ENCODE measurements at regions not wholly inside any gene's neighbourhood (a gene's known extent, or its start where the extent isn't known, plus 50 kb on each side); places are given as distances from the start of the nearest gene placed in this dataset.
A peak's percentile ranks its signal among the peaks of the same experiment; 100 is the strongest.

- Mint-ChIP-seq H3K27ac (no peak overlapping the region), H3K27me3 (peaks cover 10% of the 10 kb centered on the region), H3K4me3 (no peak overlapping the region), H3K4me1 (no peaks in the 10 kb centered on the region), H3K9me3 (no peaks in the 10 kb centered on the region), H3K36me3 (no peaks in the 10 kb centered on the region)
- POLR2A ChIA-PET, result no interaction called here
- ATAC-seq (ENCODE audit: low read depth) (no peak), DNase-seq (no peak)
Observed at GRCh38 chr1:36658838-36659237, 176.1 kb upstream of the CSF3R start.

- no peaks in the 10 kb centered on the region for H3K36me3 Mint-ChIP-seq
- no peak overlapping the region for H3K4me3 Mint-ChIP-seq
- no peak overlapping the region for H3K27ac Mint-ChIP-seq
- POLR2A ChIA-PET, result no interaction called here
- ATAC-seq (ENCODE audit: low read depth), result no peak
- no peaks in the 10 kb centered on the region for H3K9me3 Mint-ChIP-seq
- peaks cover 10% of the 10 kb centered on the region for H3K27me3 Mint-ChIP-seq
- H3K4me1 Mint-ChIP-seq, result no peaks in the 10 kb centered on the region
- DNase-seq, result no peak
Observed at GRCh38 chr1:36657826-36658225, 175.1 kb upstream of the CSF3R start.

- Mint-ChIP-seq H3K9me3 (no peaks in the 10 kb centered on the region), H3K27me3 (peaks cover 13% of the 10 kb centered on the region), H3K4me3 (no peak overlapping the region), H3K4me1 (peaks cover 7% of the 10 kb centered on the region), H3K36me3 (no peaks in the 10 kb centered on the region), H3K27ac (no peak overlapping the region)
- ATAC-seq (ENCODE audit: low read depth), result no peak
- no peak for DNase-seq
- POLR2A ChIA-PET, result no interaction called here
Observed at GRCh38 chr1:36656838-36657237, 174.1 kb upstream of the CSF3R start.

- DNase-seq, result no peak
- H3K27me3 Mint-ChIP-seq, result peaks cover 15% of the 10 kb centered on the region
- ATAC-seq (ENCODE audit: low read depth), result no peak
- H3K4me1 Mint-ChIP-seq, result peaks cover 7% of the 10 kb centered on the region
- POLR2A ChIA-PET, result no interaction called here
- no peaks in the 10 kb centered on the region for H3K36me3 Mint-ChIP-seq
- no peak overlapping the region for H3K4me3 Mint-ChIP-seq
- no peaks in the 10 kb centered on the region for H3K9me3 Mint-ChIP-seq
- no peak overlapping the region for H3K27ac Mint-ChIP-seq
Observed at GRCh38 chr1:36656271-36656670, 173.6 kb upstream of the CSF3R start.

- POLR2A ChIA-PET, result no interaction called here
- H3K4me3 Mint-ChIP-seq, result no peak overlapping the region
Observed at GRCh38 chr1:36654586-36654985, 171.9 kb upstream of the CSF3R start.

GRCh38 chr1:36653850-36654249 is 171.1 kb upstream of the CSF3R start:
- Mint-ChIP-seq H3K9me3 (no peaks in the 10 kb centered on the region), H3K27me3 (peaks cover 20% of the 10 kb centered on the region), H3K4me1 (peaks cover 11% of the 10 kb centered on the region), H3K36me3 (no peaks in the 10 kb centered on the region), H3K27ac (no peak overlapping the region), H3K4me3 (no peak overlapping the region)
- DNase-seq (no peak), ATAC-seq (ENCODE audit: low read depth) (no peak)
- POLR2A ChIA-PET, result no interaction called here

More at GRCh38 chr1:36654586-36654985, 171.9 kb upstream of the CSF3R start:
- peaks cover 11% of the 10 kb centered on the region for H3K4me1 Mint-ChIP-seq
- no peaks in the 10 kb centered on the region for H3K9me3 Mint-ChIP-seq
- ATAC-seq (ENCODE audit: low read depth) (no peak), DNase-seq (no peak)
- peaks cover 20% of the 10 kb centered on the region for H3K27me3 Mint-ChIP-seq
- H3K36me3 Mint-ChIP-seq, result no peaks in the 10 kb centered on the region
- H3K27ac Mint-ChIP-seq, result no peak overlapping the region

GRCh38 chr1:36652586-36652985 is 169.9 kb upstream of the CSF3R start:
- no peak for DNase-seq
- Mint-ChIP-seq H3K9me3 (no peaks in the 10 kb centered on the region), H3K4me3 (no peak overlapping the region), H3K36me3 (no peaks in the 10 kb centered on the region), H3K4me1 (peaks cover 11% of the 10 kb centered on the region), H3K27ac (no peak overlapping the region), H3K27me3 (peaks cover 22% of the 10 kb centered on the region)
- POLR2A ChIA-PET, result no interaction called here
- ATAC-seq (ENCODE audit: low read depth), result no peak

- no peak for ATAC-seq (ENCODE audit: low read depth)
- POLR2A ChIA-PET, result no interaction called here
- H3K27ac Mint-ChIP-seq, result no peak overlapping the region
- no peak overlapping the region for H3K4me3 Mint-ChIP-seq
- H3K36me3 Mint-ChIP-seq, result no peaks in the 10 kb centered on the region
- no peak for DNase-seq
- H3K27me3 Mint-ChIP-seq, result peaks cover 19% of the 10 kb centered on the region
- H3K9me3 Mint-ChIP-seq, result no peaks in the 10 kb centered on the region
- peaks cover 11% of the 10 kb centered on the region for H3K4me1 Mint-ChIP-seq
Observed at GRCh38 chr1:36652011-36652410, 169.3 kb upstream of the CSF3R start.

- H3K4me1 Mint-ChIP-seq, result peaks cover 11% of the 10 kb centered on the region
- no peaks in the 10 kb centered on the region for H3K36me3 Mint-ChIP-seq
- no peak overlapping the region for H3K4me3 Mint-ChIP-seq
- no peak overlapping the region for H3K27ac Mint-ChIP-seq
- peaks cover 19% of the 10 kb centered on the region for H3K27me3 Mint-ChIP-seq
- H3K9me3 Mint-ChIP-seq, result no peaks in the 10 kb centered on the region
- DNase-seq (no peak), ATAC-seq (ENCODE audit: low read depth) (no peak)
- POLR2A ChIA-PET, result no interaction called here
Observed at GRCh38 chr1:36651176-36651910, 168.6 kb upstream of the CSF3R start.

GRCh38 chr1:36650200-36651065 is 167.7 kb upstream of the CSF3R start:
- ATAC-seq (ENCODE audit: low read depth) (no peak), DNase-seq (peak; percentile 62)
- Mint-ChIP-seq H3K27me3 (peaks cover 20% of the 10 kb centered on the region), H3K4me1 (peaks cover 11% of the 10 kb centered on the region), H3K27ac (no peak overlapping the region), H3K36me3 (no peaks in the 10 kb centered on the region), H3K9me3 (no peaks in the 10 kb centered on the region), H3K4me3 (no peak overlapping the region)
- POLR2A ChIA-PET, result no interaction called here

- Mint-ChIP-seq H3K9me3 (no peaks in the 10 kb centered on the region), H3K4me3 (no peak overlapping the region), H3K36me3 (no peaks in the 10 kb centered on the region), H3K27ac (no peak overlapping the region), H3K27me3 (peaks cover 12% of the 10 kb centered on the region), H3K4me1 (peaks cover 4% of the 10 kb centered on the region)
- POLR2A ChIA-PET, result no interaction called here
- DNase-seq, result no peak
- ATAC-seq (ENCODE audit: low read depth), result no peak
Observed at GRCh38 chr1:36645867-36646266, 163.2 kb upstream of the CSF3R start.

GRCh38 chr1:36644556-36644955 is 161.8 kb upstream of the CSF3R start:
- no peak for DNase-seq

GRCh38 chr1:36643371-36644270 is 160.9 kb upstream of the CSF3R start:
- Mint-ChIP-seq H3K27ac (no peak overlapping the region), H3K36me3 (no peaks in the 10 kb centered on the region), H3K4me3 (no peak overlapping the region), H3K27me3 (peaks cover 5% of the 10 kb centered on the region), H3K9me3 (no peaks in the 10 kb centered on the region), H3K4me1 (no peaks in the 10 kb centered on the region)
- ATAC-seq (ENCODE audit: low read depth), result no peak
- no peak for DNase-seq
- POLR2A ChIA-PET, result no interaction called here

More at GRCh38 chr1:36644556-36644955, 161.8 kb upstream of the CSF3R start:
- Mint-ChIP-seq H3K9me3 (no peaks in the 10 kb centered on the region), H3K36me3 (no peaks in the 10 kb centered on the region), H3K27me3 (peaks cover 5% of the 10 kb centered on the region), H3K27ac (no peak overlapping the region), H3K4me1 (no peaks in the 10 kb centered on the region), H3K4me3 (no peak overlapping the region)
- ATAC-seq (ENCODE audit: low read depth), result no peak
- POLR2A ChIA-PET, result no interaction called here
